NCI-H2227 (cell line): ENCODE measurements at regions not wholly inside any gene's neighbourhood (a gene's known extent, or its start where the extent isn't known, plus 50 kb on each side); places are given as distances from the start of the nearest gene placed in this dataset.
"Not testable (repeated sequence)": the region's sequence is repeated elsewhere in the genome, so short reads cannot be mapped to it uniquely, and the experiment has no call there.

Source experiments
- DNase-seq: peaks from one replicate; lab custom pipeline; 2025; ENCODE audit not compliant: unreplicated experiment; lab: John Stamatoyannopoulos, UW

GRCh38 chr16:65313936-65314626, 192.2 kb upstream of the CDH11 start:
- no peak for DNase-seq

- DNase-seq = no peak
These were observed 190.9 kb upstream of the CDH11 start for GRCh38 chr16:65312795-65313194.

- no peak for DNase-seq
These were observed 190.2 kb upstream of the CDH11 start for GRCh38 chr16:65312071-65312470.

GRCh38 chr16:65310491-65310890, 188.6 kb upstream of the CDH11 start:
- not testable (repeated sequence) for DNase-seq

GRCh38 chr16:65309354-65309753, 187.5 kb upstream of the CDH11 start:
- no peak for DNase-seq

GRCh38 chr16:65308506-65308905, 186.6 kb upstream of the CDH11 start:
- DNase-seq = no peak

- no peak for DNase-seq
These were observed 185.4 kb upstream of the CDH11 start for GRCh38 chr16:65307286-65307685.

GRCh38 chr16:65306722-65307121, 184.9 kb upstream of the CDH11 start:
- DNase-seq = no peak

GRCh38 chr16:65306300-65306699, 184.4 kb upstream of the CDH11 start:
- DNase-seq = no peak

GRCh38 chr16:65305266-65305959, 183.6 kb upstream of the CDH11 start:
- no peak for DNase-seq

GRCh38 chr16:65301029-65301428, 179.2 kb upstream of the CDH11 start:
- no peak for DNase-seq

- DNase-seq = no peak
These were observed 175.6 kb upstream of the CDH11 start for GRCh38 chr16:65297453-65297852.

GRCh38 chr16:65295527-65295926, 173.7 kb upstream of the CDH11 start:
- no peak for DNase-seq

GRCh38 chr16:65294708-65295107, 172.8 kb upstream of the CDH11 start:
- no peak for DNase-seq

- DNase-seq = no peak
These were observed 172.3 kb upstream of the CDH11 start for GRCh38 chr16:65294165-65294564.

- DNase-seq = no peak
These were observed 167.2 kb upstream of the CDH11 start for GRCh38 chr16:65289022-65289421.

GRCh38 chr16:65287307-65287706, 165.4 kb upstream of the CDH11 start:
- DNase-seq = no peak

- no peak for DNase-seq
These were observed 163.5 kb upstream of the CDH11 start for GRCh38 chr16:65285128-65286048.

GRCh38 chr16:65284626-65285025, 162.8 kb upstream of the CDH11 start:
- no peak for DNase-seq

- DNase-seq = no peak
These were observed 161.4 kb upstream of the CDH11 start for GRCh38 chr16:65283181-65283651.

GRCh38 chr16:65281586-65281985, 159.7 kb upstream of the CDH11 start:
- DNase-seq = no peak
